GM12801 (cell line): ENCODE measurements at regions not wholly inside any gene's neighbourhood (a gene's known extent, or its start where the extent isn't known, plus 50 kb on each side); places are given as distances from the start of the nearest gene placed in this dataset.

Experiments used
- CTCF ChIP-seq: IDR thresholded peaks from one replicate; pipeline ENCODE4 v1.5.1; 2011; ENCODE audit warnings: control low read depth; ENCODE audit not compliant: insufficient read length; ENCODE audit errors: extremely low read depth

GRCh38 chr1:114231301-114231700, 77.6 kb upstream of the SYT6 start:
- no peak for TF ChIP-seq CTCF

DNA sequence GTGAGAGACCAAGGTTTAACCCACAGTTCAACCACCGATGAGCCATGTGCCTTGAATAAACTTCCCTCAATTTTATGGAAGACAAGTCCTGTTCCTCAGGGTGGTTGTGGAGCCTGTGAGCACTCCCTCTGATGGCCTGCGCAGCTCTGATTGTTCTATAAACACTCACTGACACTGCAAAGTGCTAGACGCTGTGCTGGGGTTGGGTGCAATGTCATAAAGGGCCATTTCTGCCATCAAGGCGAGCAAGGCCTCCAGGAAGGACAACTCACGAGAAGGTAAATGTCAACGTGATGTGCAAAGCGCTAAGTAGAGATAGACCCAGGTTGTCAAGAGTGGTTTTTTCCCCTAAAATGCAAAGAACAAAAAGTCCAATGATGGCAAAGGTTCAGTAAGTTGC, 75.7 kb upstream of the SYT6 start:
- TF ChIP-seq CTCF, result no peak

DNA sequence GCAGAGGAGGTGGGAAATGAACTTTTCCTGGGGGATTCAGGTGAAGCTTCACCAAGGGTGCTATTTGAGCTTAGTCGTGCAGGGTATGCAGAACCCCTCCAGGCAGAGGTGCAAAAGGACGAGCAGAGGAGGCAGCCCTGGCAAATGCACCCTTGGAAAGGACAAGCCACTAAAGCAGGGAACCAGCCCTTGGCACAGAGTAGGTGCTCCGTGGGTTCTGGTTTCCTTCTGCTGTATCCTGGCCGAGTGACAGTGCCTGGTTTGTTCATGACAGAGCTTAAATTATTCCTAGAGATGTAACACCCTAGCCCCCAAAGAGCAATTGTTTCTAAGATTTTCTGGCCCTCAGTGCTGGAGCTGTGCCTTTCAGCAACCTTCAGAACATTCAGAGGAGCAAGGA, 73.4 kb upstream of the SYT6 start:
- no peak for TF ChIP-seq CTCF

DNA sequence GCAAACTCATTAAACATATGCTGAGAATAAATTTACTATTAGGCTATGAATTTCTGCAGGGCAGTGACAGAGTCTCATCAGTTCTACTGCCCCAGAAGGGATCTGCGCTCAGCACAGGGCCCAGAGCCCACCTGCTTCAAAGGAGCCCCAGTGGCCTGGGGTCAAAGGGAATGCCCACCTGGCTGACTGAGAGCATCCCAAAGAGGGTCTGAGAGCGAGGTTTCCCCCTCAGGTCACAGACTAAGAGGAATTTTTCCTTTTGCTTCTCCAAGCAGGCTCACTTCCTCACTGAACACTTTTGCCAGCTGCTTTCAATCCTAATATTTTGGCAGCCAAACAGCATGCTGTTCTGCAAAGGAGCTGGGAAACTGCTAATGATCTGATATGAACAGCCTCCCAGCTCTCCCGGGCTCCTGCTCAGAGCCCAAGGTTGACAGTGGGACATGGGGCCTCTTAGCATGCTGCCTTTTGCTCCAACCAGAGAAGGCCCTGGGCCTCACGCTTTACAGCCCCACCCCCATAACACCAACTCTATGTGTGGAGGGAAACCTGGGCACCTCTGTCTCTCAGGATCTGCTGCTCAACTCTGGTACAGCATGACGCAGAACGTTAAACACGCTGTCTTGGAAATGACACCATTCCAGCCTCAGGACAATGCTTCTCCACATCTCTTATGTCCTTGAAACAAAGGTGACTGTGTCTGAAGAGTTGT, 70.7 kb upstream of the SYT6 start:
- TF ChIP-seq CTCF, result no peak

DNA sequence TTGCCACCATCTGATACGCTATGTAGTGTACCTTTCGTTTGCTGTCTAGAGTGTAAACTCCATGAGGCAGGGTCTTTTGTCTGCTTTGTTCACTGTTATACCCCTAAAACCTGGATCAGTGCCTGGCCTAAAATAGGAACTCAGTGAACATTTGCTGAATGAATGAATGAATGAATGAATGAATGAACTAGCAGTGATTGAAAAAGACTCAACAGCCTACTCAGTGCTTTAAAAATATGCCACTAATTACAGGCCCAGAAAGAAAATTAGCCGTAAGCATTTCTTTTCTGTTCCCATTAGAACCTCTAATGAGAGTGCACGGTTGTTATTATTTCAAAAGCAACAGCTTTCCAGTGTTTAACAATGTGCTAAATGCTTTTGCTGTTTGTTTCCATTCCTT, 69.3 kb upstream of the SYT6 start:
- no peak for TF ChIP-seq CTCF

DNA sequence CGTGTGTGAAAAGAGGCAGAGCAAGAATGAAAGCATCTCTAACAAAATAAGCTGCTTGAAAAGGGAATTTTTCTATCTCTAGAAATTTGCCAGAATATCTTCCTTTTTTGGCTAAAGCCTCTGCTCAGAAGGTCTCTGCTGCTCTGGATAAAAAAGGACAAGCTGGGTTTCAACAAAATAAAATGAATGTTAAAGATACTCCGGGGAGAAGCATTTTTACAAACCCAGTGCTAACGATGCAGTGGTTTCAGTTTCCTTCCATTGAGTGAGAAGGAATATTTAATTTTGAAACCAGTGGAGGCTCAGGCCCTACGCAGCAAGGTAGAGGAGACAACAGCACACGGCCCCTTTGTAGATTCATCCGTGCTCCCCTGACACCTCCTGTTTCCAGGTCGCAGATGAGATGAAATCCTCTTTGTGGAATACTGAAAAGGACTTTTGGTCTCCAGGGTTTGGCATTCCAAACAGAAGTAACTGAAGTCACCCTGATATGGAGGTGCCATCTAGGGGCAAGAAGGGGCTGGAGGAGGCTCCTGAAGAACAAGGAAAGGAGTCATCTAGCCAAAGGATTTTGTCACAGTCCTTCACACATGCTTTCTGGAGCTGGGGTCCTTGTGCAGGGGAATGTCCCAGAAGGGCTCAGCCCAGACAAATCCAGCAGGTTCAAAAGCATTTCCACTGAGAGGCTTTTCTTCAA, 65.7 kb upstream of the SYT6 start:
- TF ChIP-seq CTCF, result no peak

DNA sequence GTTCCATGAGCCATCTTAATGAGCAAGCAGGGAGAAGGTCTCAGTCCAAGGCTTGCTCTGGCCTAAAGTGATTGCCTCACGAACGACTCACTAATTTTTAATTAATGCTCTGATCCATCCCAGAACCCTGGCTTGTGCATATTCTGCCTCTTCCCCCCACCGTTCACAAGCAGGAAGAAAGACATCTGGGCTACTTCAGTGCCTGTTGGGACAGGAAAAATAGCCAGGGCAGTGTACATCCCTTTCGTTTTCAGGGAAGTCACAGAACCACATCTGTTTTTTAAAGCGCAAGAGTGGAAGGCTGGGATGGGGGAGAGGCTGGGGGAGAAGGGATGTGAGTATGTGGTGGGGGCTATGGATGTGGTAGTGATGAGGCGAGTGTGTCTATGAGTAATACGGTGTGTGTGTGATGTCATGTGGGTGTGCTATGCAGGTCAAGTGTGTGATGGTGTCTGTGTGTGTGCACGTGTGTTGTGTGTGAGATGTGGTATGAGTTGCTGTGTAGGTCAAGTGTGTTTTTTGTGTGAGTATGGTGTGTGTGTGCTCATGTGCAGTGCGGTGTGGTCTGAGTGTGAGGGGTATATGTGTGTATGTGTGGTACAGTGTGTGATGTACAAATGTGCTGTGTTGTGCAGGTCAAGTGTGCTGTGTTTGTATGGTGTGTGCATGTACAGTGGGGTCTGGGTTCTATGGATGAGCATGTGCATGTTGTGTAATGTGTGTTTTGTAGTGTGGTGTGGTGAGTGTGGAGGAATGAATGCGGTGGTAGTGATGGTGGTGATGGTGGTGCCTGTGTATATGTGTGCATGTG, 64.9 kb upstream of the SYT6 start:
- no peak for TF ChIP-seq CTCF
